GM12892 (cell line): ENCODE measurements at regions not wholly inside any gene's neighbourhood (a gene's known extent, or its start where the extent isn't known, plus 50 kb on each side); places are given as distances from the start of the nearest gene placed in this dataset.

ENCODE experiments used
- DNase-seq: peaks from one replicate; pipeline ENCODE4 v3.0.0; 2011; ENCODE audit not compliant: insufficient read length
- FAIRE-seq: peaks from 2 replicates; lab custom pipeline; 2011; peaks lifted over from hg19 to GRCh38; lab: Jason Lieb, UNC
- POLR2A ChIP-seq: IDR thresholded peaks from 2 replicates; pipeline ENCODE4 v1.6.1; 2011; ENCODE audit warnings: low read depth, low read length, control low read depth
- POLR2AphosphoS5 ChIP-seq: IDR thresholded peaks from 2 replicates; pipeline ENCODE4 v1.6.1; 2011; ENCODE audit warnings: low read depth, low read length, control low read depth
- TAF1 ChIP-seq: IDR thresholded peaks from 2 replicates; pipeline ENCODE4 v1.6.1; 2011; ENCODE audit warnings: low read depth, mild to moderate bottlenecking, control low read depth, low read length, borderline replicate concordance

DNA sequence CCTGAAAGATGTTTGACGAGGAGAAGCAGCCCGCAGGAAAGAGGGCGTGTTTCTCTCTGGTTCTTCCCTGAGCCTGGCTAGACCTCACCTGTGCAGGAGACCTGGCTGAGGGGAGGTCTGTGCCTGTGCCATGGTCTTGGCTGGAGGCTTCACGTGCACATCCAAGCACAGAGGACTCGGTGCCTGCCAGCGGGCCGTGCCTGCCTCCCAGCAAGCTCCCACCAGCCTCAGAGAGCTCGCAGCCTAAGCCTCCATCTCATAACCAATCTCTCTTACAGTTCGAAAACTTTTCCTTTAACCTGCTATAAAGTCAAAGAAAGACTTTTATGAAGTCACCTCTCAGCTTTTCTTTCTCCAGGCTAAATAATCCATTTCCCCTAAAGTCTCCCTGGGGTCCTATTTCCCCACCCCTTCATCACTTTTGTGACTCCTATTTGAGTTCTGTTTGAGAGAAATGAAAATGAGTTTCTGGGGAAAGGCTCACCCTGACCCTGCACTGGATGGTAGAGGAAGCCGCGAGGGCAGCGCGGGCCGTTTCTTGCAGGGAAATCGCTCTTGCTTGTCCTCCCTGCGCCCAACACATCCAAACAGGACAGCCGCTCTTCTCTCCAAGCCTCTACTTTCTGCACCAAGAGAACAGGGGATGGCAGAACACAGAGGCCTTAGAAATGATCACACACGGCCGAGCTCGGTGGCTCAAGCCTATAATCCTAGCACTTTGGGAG, 521.0 kb downstream of the SOX11 start:
- no peak for DNase-seq
- TF ChIP-seq TAF1, result no peak
- no peak for TF ChIP-seq POLR2A
- no peak for TF ChIP-seq POLR2AphosphoS5
- no peak for FAIRE-seq

DNA sequence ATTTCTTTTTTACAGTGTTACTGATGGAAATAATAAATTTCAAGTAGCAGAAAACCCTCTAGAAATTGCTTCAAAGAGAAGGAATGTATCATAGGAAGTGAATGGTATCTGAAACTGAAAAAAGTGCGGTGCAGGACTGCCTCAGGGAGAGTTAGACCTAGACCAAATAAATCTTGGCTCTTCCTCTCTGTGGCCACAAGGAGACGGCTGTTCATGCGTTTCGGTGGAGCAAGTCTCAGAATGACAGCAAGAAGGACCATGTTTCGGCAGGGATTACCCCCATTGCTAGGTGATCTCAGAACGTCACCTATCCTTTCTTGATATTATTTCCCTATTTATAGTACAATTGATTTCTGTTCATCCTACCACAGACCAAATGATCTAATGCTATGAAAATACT, 522.3 kb downstream of the SOX11 start:
- DNase-seq (no peak), FAIRE-seq (no peak)
- TF ChIP-seq POLR2A, result no peak
- TF ChIP-seq TAF1, result no peak
- TF ChIP-seq POLR2AphosphoS5, result no peak

DNA sequence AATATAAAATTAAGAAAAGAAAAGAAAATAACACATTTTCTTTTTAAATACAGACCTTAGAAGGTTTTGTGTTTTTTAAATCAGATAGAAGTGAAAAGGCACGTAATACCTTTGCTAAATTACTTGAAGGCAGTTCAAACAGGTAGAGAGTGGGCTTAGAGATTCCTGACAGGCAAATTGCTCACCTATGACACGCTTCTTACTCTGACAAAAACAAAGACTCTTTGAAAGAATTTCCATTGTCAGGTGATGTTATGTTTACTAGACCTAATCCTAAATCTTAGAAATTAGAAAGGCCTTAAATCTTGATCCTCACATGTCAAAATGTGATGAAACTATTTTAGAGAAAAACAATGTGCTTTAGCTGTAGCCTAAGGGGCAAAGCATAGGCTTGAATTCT, 522.9 kb downstream of the SOX11 start:
- FAIRE-seq (no peak), DNase-seq (no peak)
- no peak for TF ChIP-seq POLR2AphosphoS5
- no peak for TF ChIP-seq TAF1
- no peak for TF ChIP-seq POLR2A

DNA sequence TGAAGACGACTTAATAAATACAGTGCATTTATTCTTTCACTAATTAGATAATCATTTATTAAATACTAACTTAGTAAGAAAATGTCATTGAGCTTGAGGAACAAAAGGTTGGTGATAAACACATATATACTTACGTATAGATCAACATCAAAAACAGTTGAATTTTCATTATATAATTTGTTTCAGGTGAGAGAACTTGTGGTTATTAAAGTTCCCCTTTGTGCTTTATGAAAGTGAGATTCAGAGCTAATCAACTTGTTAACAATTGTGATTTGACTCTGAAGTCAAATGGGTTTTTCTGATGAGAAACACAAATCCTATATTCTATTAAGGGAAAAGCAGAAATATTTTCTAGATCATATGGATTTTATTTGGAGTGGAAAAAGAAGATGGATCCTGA, 524.0 kb downstream of the SOX11 start:
- no peak for TF ChIP-seq POLR2AphosphoS5
- TF ChIP-seq POLR2A, result no peak
- no peak for TF ChIP-seq TAF1
- no peak for FAIRE-seq

DNA sequence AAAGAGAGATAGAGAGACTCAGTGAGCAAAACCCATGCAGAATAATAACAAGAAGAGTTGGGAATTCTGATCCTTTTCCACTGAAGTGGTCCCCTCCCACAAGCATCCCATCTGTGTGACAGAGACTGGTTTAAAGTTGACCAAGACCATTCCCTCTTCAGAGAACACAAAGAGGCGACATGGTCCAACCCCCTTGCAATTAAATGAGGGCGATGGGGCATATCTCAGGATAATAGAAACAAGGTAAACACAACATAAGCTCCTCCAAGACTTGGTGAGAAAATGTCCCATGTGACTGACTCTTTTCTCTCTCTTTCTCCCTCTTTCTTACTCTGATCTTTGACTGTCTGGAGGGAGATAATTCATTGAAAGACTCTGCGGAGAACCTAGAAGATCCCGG, 526.7 kb downstream of the SOX11 start:
- FAIRE-seq (no peak), DNase-seq (no peak)
- TF ChIP-seq POLR2A (no peak), POLR2AphosphoS5 (no peak), TAF1 (no peak)

More for the DNA sequence above, 524.0 kb downstream of the SOX11 start:
- no peak for DNase-seq

DNA sequence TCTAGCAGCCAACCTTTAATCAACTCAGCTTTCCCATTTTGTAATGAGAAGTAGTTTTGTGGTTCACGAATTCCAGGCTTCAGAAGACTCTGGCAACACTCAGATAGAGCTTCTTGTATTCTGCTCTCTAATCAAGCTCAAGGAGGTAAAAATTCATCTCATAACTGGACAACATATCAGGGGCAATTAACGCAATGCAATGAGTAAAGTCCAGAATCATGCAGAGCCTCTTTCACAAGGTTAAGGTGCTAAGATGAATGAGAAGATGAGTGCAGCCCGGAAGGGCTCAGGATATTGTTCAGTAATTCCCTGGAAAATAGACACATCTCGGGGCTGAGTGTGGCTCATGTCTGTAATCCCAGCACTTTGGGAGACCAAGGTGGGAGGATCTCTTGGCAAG, 527.7 kb downstream of the SOX11 start:
- FAIRE-seq, result no peak
- no peak for TF ChIP-seq POLR2A
- TF ChIP-seq TAF1, result no peak
- no peak for TF ChIP-seq POLR2AphosphoS5
- no peak for DNase-seq

DNA sequence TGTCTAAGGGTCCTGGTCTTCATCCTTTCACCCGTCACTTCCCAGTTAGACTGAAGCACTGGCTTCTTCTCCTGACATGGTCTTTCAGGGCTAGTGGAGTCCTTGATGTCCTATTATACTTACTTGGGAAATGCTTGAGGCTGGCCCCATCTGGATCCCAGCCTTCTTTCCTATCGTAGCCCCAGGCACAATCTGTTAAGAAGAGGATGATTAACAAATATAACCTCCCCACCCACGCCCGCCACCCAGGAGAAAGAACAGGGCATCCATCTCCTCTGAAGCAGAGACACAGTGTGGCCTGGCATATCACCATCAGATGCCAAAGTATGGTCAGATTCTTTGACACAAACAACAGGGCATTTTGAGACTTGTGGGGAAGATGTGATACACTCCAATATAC, 530.1 kb downstream of the SOX11 start:
- no peak for FAIRE-seq
- DNase-seq, result no peak
- no peak for TF ChIP-seq POLR2AphosphoS5
- TF ChIP-seq POLR2A, result no peak
- TF ChIP-seq TAF1, result no peak

DNA sequence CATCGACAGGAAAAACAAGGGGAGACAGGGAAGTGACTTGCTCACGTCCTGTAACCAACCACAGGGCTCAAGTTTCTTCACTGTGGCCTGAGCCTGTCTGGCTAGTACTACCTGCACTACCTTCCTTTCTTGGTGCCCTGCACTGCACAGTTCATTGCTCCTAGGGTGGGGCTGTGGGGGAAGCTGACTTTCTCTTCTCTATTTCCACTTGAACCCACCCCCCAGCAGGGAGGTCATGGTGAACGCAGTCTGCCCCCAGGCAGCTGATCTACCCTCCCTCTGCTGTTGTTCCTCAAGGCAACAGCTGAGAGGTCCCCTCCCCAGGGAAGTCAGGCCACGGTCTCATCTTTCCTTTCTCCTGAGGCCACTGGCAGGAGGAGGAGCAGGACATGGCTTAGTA, 532.1 kb downstream of the SOX11 start:
- FAIRE-seq, result no peak
- TF ChIP-seq TAF1, result no peak
- no peak for TF ChIP-seq POLR2A
- DNase-seq, result no peak

DNA sequence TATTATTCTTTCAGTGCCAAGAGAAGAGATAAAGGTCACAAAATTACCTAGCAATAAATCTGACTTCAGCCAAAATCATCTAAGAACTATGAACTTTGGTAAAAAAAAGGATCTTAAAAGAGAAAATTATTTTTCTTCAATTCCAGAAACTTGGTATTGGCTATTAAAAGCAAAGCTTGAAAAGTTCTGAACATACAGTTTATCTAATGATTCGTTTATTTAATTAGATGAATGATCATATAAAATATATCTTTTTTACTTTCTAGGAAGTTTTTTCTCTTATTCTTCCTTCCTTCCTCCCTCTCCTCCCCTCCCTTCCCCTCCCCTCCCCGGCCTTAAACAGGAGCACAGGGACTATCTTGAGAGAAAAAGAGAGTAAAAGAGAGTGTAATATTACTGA, 536.1 kb downstream of the SOX11 start:
- no peak for FAIRE-seq
- no peak for DNase-seq
- TF ChIP-seq TAF1 (no peak), POLR2A (no peak), POLR2AphosphoS5 (no peak)

DNA sequence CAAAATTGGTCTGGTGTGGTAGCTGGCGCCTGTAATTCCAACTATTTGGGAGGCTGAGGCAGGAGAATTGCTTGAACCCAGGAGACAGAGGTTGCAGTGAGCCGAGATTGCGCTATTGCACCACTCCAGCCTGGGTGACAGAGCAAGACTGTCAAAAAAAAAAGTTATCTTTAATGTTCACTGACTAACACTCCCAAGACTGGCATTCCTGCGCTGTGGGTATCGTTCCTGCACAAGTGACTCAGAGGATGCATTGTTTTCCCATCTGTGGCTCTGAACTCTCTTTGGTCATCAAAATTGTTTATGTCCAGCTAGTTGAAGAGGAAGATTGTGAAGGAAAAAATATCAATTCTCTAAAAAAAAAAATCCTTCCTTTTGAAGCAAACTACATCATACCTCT, 539.0 kb downstream of the SOX11 start:
- DNase-seq (no peak), FAIRE-seq (no peak)
- TF ChIP-seq POLR2AphosphoS5, result no peak
- no peak for TF ChIP-seq TAF1
- no peak for TF ChIP-seq POLR2A

DNA sequence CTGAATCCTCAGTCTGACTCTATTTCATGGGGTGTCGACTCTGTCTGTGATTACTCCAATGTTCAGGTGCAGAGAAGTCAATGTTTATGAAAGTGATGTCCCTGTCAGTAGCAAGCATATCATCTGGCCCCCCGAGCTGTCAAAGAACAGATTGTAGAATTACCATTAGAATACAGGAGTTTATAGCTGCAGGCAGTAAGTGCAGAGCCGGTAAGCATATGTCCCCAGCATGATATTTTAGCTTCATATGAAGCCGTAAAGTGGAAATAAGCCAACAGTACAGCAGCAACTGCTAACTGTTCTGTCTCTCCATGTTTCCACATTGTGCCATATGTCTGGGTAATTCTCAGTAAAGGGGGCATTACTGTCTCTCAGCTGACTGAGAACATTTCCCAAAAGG, 541.8 kb downstream of the SOX11 start:
- no peak for DNase-seq

DNA sequence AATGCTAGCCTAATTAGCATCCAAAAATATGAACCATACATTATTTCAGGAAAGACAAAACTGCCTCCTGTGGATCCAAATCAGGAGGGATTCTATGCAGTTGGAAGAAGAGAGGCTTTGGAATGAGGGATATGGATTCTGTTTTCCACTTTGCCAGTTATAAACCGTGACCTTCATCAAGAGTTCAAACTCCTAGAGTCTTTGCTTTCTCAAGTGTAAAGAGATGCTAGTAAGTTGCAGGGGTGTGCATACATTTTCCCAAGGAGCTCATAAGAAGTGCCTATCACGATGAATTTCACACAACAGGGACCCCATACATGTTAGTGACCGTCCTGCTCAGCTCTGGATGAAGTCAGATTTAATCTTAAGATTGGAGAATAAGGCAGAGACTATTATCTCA, 542.5 kb downstream of the SOX11 start:
- TF ChIP-seq POLR2AphosphoS5 (no peak), POLR2A (no peak), TAF1 (no peak)
- FAIRE-seq (no peak), DNase-seq (no peak)

More for the DNA sequence above, 541.8 kb downstream of the SOX11 start:
- no peak for TF ChIP-seq POLR2AphosphoS5
- TF ChIP-seq TAF1, result no peak
- no peak for TF ChIP-seq POLR2A
- no peak for FAIRE-seq
